HK-2 (cell line): ENCODE measurements at regions not wholly inside any gene's neighbourhood (a gene's known extent, or its start where the extent isn't known, plus 50 kb on each side); places are given as distances from the start of the nearest gene placed in this dataset.
"Not testable (repeated sequence)": the region's sequence is repeated elsewhere in the genome, so short reads cannot be mapped to it uniquely, and the experiment has no call there.

Experiments used
- DNase-seq: peaks from one replicate; pipeline ENCODE4 v3.0.0-alpha.2; 2018; ENCODE audit not compliant: unreplicated experiment

DNA sequence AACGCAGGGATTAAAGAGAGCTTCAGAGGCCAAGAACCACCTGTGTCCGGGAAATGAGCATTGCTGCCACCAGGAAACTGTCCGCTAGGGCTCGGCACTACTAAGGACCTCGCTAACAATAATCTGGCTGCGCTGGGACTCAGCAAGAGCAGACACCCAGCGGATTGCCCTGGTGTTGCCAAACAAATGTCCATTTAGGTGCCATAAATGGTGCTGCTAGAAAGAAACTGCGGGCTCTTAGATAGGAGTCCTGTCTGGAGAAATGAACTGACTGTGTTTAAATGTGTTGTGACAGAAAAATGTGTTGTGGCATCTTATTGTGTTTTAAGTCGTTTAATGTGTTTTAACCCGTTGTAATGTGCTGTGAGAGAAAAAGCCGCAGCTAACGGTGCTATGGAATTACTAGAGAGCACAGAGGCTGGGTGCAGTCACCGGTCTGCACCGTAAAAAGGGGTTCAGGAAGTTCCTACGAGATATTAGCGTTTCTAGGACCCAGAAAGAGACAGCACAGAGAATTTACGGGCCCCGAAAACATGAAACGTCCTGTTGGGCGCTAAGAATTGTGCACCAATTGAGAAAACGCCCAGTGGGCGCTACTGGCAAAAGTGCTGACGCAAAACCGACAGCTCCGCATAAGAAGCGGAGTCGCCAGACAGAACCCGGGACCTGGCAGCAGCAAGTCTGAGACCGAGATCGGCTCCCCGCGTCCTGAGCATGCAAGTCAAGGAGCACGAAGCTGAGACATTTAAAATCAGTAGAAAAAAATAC lies 90.6 kb downstream of the ANXA2R start:
- no peak for DNase-seq

GRCh38 chr5:42948961-42949347 lies 91.2 kb downstream of the ANXA2R start:
- DNase-seq: no peak

- peak; percentile 67 for DNase-seq
Measured at GRCh38 chr5:42944989-42945388, 95.1 kb downstream of the ANXA2R start.

DNA sequence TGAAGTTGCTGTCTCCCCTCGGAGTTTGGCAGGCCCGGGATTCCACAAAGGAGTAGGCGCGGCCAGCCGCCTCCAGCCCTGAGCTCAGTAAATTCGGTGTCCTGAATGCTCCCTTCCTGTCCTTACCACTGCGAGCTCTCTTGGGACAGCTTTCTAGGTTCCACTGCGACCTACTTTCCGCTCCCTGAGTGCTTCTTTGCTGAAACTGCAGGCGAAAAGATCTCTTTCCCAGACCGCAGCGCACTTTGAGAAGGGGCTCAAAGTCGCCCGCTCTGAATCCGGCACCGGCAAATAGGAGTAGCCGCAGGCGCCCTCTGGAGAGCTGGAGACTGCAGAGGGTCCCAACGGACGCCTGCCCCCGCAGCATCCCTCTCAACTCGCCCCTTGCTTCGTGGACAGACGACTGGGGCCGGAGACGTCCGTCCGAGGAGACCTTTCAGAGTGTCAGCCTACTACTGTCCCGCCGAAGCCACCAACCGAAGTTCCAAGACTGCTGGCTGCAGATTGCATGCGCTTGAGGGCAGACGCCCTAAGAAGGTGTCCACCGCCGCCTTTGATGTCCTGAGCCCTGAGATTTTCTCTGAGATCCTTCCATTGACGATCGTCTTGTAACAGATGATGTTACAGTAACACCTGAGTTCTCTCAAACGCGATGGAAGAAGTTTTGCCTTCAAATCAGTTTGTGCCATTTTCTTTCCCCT lies 96.0 kb downstream of the ANXA2R start:
- DNase-seq: no peak

DNA sequence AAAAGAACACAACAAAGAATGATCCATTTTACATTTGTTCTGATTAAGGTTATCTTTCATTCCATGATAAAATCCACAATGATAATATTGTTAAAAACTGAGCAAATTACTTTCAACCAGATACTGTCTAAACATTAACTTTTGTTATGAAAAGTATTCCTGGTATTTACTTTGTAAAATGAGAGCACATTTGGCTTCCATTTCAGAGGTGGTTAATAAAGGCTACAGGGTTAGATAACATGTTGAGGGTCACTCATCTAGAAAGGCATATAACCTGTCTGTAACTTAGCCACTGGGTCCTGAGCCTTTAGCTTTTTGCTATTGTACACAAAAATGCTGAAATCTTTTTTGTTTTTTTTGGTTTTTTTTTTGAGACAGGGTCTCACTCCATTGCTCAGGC lies 99.3 kb downstream of the ANXA2R start:
- DNase-seq: no peak

DNA sequence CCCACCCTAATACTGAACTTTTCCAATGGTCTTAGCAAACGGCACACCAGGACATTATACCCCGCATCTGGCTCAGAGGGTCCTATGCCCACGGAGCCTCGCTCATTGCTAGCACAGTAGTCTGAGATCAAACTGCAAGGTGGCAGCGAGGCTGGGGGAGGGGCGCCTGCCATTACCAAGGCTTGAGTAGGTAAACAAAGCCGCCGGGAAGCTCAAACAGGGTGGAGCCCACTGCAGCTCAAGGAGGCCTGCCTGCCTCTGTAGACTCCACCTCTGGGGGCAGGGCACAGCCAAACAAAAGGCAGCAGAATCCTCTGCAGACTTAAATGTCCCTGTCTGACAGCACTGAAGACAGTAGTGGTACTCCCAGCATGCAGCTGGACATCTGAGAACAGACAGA lies 108.1 kb downstream of the ANXA2R start:
- not testable (repeated sequence) for DNase-seq

DNA sequence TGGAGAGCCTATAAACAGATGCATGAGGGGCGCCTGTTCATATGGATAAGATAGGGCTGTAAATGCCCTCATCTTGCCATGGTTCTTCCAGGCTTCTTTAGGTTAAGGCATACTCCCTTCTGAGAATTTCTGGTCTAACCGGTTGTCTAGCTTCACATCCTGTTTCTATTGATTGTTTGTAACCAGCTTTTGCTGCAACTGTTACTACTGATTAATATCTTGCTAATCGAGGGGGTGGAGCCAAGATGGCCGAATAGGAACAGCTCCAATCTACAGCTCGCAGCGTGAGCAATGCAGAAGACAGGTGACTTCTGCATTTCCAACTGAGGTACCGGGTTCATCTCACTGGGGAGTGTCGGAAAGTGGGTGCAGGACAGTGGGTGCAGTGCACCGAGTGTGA lies 108.7 kb downstream of the ANXA2R start:
- not testable (repeated sequence) for DNase-seq

- no peak for DNase-seq
Measured at GRCh38 chr5:42930934-42931333, 109.2 kb downstream of the ANXA2R start.

GRCh38 chr5:42929871-42930270 lies 110.2 kb downstream of the ANXA2R start:
- DNase-seq: no peak

DNA sequence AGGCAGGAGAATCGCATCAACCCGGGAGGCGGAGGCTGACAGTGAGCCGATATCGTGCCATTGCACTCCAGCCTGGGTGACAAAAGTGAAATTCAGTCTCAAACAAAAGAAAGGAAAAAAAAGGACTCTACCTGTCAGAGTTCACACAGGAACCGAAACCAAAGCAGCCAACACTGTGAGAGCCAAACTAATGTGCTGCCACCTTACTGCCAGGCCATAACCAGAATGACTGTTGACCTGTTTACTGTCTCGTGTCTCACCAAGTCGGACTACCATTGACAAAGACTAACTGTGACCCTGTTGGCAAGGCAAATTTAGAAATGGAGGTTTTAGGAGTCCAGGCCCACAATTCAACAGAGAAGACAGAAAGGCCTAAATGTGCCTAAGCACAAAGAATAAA lies 112.4 kb downstream of the ANXA2R start:
- DNase-seq: no peak

- no peak for DNase-seq
Measured at GRCh38 chr5:42924686-42925085, 113.0 kb upstream of the SELENOP start.

- no peak for DNase-seq
Measured at GRCh38 chr5:42924226-42924625, 112.5 kb upstream of the SELENOP start.

DNA sequence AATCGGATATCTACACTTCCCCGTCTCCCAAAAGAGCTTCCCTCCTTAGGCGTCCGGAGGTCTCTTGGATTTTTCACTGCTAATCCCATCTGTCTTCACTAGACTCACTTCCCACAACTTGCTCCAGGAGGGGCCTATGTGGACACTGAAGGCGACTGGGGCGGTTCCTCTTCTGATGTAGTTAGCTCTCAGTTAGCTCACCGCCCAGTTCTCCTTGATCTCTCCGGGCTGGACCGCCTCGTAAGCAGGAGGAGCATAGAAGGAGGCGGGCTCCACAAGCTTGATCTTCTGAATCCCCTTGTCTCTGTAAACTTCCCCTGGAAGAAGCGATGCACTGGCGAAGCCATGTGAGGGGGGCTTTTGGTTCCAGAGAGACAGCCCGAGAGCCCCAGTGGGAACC lies 112.0 kb upstream of the SELENOP start:
- no peak for DNase-seq

- no peak for DNase-seq
Measured at GRCh38 chr5:42919600-42919999, 107.9 kb upstream of the SELENOP start.

- no peak for DNase-seq
Measured at GRCh38 chr5:42915306-42915866, 103.7 kb upstream of the SELENOP start.

DNA sequence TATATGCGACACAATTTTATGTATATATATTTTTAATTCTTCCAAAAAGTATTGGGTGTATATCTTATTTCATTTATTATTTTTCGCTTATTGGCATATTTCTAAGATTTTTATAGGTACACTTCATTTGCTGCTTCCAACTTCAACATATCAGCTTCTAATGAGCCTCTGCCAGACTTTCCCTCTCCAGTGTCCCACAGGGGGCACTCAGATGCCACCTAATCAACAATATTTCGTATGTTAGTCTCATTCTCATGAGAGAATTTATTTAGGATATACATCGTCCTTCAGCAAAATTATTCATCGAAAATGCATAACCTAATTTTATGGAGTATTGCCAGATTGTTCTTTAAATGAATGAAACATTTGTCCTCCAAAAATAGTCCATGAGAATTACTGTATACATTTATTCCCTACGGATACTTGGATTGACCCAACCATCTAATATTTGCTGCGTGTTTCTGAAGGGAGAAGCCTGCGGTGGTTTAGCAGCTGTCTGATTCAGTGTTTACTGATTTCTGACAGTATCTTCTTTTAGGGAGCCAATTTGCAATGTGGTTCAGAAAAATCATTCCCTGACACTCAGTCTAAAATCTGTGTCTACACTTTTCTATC lies 100.6 kb upstream of the SELENOP start:
- peak; percentile 13 for DNase-seq

GRCh38 chr5:42908509-42909488 lies 97.1 kb upstream of the SELENOP start:
- DNase-seq: peak; percentile 82

- DNase-seq: no peak
Measured at GRCh38 chr5:42908086-42908485, 96.4 kb upstream of the SELENOP start.

DNA sequence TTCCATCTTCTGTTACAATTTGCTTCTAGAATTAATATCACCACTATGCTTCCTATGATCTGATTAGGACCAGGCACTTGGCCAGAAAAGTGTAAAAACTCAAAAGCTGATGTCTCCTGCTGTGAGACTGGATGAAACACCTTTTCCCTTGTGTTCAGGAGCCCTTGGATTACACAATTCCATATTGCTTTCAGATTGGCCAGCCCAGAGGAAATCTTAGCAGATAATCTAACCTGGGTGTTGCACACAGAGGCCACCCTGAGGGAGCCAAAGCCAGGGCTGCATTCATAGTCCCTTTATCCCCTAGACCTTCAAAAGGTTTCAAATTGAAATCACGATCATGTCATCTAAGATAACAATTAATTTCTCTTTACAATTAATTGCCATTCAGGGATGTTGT lies 94.1 kb upstream of the SELENOP start:
- no peak for DNase-seq

GRCh38 chr5:42900734-42901133 lies 89.0 kb upstream of the SELENOP start:
- no peak for DNase-seq

DNA sequence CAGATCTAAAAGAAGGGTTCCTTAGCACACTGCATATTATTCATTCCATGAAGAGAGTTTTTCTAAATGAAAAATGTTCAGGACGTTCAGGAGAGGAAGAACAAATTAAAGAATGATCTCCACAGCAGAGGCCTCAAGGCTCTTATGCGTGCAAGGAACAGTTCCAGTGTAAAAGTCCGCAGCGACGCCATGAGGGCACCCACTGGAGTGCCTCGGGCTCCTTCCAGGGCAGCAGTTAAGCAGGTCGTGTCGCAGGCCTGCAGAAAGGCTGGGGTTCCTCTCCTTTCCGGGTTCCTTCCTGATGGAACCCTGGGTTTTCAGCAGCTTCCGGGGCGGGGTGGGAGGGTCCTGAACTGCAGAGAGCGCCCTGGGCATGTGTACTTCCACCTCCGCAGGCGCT lies 87.1 kb upstream of the SELENOP start:
- no peak for DNase-seq

DNA sequence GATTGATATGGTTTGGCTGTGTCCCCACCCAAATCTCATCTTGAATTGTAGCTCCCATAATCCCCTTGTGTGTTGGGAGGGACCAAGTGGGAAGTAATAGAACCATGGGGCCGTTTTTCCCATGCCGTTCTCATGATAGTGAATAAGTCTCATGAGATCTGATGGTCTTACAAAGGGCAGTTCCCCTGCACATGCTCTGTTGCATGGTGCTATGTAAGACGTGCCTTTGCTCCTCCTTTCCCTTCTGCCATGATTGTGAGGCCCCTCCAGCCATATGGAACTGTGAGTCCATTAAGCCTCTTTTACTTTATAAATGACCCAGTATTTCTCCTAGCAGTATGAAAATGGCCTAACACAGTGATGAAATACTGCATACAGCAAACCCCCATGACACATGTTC lies 84.8 kb upstream of the SELENOP start:
- no peak for DNase-seq
